CD4-positive, alpha-beta T cell (primary cell): ENCODE measurements at regions not wholly inside any gene's neighbourhood (a gene's known extent, or its start where the extent isn't known, plus 50 kb on each side); places are given as distances from the start of the nearest gene placed in this dataset.

ENCODE experiments used
- ATAC-seq: fragments of 200-7000 bp; cut with Tn5 transposase; one replicate; pipeline ENCODE4 v1.10.0; 2022; ENCODE audit warnings: mild to moderate bottlenecking; ENCODE audit not compliant: poor library complexity
- CTCF ChIA-PET: fragments of 350-600 bp; sonication (Branson Sonifier 250); formaldehyde crosslinking; loops from one replicate; lab custom pipeline; 2021; ENCODE audit warnings: antibody characterized with exemption, inconsistent platforms; lab: Charles Lee
- POLR2A ChIA-PET: fragments of 350-600 bp; sonication (Branson Sonifier 250); formaldehyde crosslinking; loops from one replicate; lab custom pipeline; 2021; ENCODE audit warnings: antibody characterized with exemption, inconsistent platforms; lab: Charles Lee
- DNase-seq, 14 experiments: peaks; one replicate each; pipeline ENCODE4 v3.0.0-alpha.2; 2013 to 2020; ENCODE audit warnings: mixed read lengths in 2 of 14
- H3K27ac ChIP-seq, 2 donors: one replicate each; pipeline versions ENCODE4 v1.5.1 to v1.7.0; 2013; ENCODE audit warnings: low read length in 2 of 2, low read depth in 1 of 2, mild to moderate bottlenecking in 1 of 2
- H3K27me3 ChIP-seq, 2 experiments: 1 replicate in 1 of 2; 2 replicates in 1 of 2; pipeline versions ENCODE4 v1.6.1 to v1.7.0; 2013; ENCODE audit warnings: low read length in 2 of 2, control low read depth in 1 of 2, mild to moderate bottlenecking in 1 of 2, moderate library complexity in 1 of 2; ENCODE audit not compliant: insufficient read depth in 2 of 2, control insufficient read depth in 1 of 2
- H3K36me3 ChIP-seq: one replicate; pipeline ENCODE4 v1.6.1; 2013; ENCODE audit warnings: low read length, control low read depth; ENCODE audit not compliant: insufficient read depth
- H3K4me1 ChIP-seq: one replicate; pipeline ENCODE4 v1.6.1; 2013; ENCODE audit warnings: low read length, control low read depth; ENCODE audit not compliant: insufficient read depth
- H3K4me3 ChIP-seq: one replicate; pipeline ENCODE4 v1.5.1; 2013; ENCODE audit warnings: mild to moderate bottlenecking, low read length, moderate library complexity
- H3K9me3 ChIP-seq, 2 experiments: 1 replicate in 1 of 2; 2 replicates in 1 of 2; pipeline versions ENCODE4 v1.6.1 to v1.7.0; 2013; ENCODE audit warnings: low read length in 2 of 2, mild to moderate bottlenecking in 2 of 2, control low read depth in 1 of 2, moderate library complexity in 1 of 2; ENCODE audit not compliant: control insufficient read depth in 1 of 2, insufficient read depth in 1 of 2
- H3K27ac Mint-ChIP-seq: one replicate; pipeline ENCODE4 v1.8.0; 2020; ENCODE audit warnings: mixed read lengths
- H3K27me3 Mint-ChIP-seq: one replicate; pipeline ENCODE4 v1.8.0; 2021; ENCODE audit warnings: mixed read lengths
- H3K36me3 Mint-ChIP-seq: one replicate; pipeline ENCODE4 v1.8.0; 2021; ENCODE audit warnings: low read depth, mixed read lengths
- H3K4me1 Mint-ChIP-seq: one replicate; pipeline ENCODE4 v1.8.0; 2021; ENCODE audit warnings: low read depth, mixed read lengths
- H3K4me3 Mint-ChIP-seq: one replicate; pipeline ENCODE4 v1.8.0; 2020; ENCODE audit warnings: mild to moderate bottlenecking, mixed read lengths
- H3K9me3 Mint-ChIP-seq: one replicate; pipeline ENCODE4 v1.8.0; 2020; ENCODE audit warnings: mixed read lengths
- intact Hi-C, 2 experiments: fragments of 100-400 bp; cut with DNase I in 1 of 2; cut with micrococcal nuclease in 1 of 2; formaldehyde crosslinking; loops; one replicate each; pipeline versions ENCODE4 v1.15.1 to v1.9.0; 2023 to 2025; cut with DNase I, micrococcal nuclease
- TF ChIP-seq, protein P1 (sequence below): fragments of 200-600 bp; IDR thresholded peaks from one replicate; pipeline ENCODE4 v1.8.0; 2022; ENCODE audit warnings: antibody characterized with exemption, mild to moderate bottlenecking

DNA sequence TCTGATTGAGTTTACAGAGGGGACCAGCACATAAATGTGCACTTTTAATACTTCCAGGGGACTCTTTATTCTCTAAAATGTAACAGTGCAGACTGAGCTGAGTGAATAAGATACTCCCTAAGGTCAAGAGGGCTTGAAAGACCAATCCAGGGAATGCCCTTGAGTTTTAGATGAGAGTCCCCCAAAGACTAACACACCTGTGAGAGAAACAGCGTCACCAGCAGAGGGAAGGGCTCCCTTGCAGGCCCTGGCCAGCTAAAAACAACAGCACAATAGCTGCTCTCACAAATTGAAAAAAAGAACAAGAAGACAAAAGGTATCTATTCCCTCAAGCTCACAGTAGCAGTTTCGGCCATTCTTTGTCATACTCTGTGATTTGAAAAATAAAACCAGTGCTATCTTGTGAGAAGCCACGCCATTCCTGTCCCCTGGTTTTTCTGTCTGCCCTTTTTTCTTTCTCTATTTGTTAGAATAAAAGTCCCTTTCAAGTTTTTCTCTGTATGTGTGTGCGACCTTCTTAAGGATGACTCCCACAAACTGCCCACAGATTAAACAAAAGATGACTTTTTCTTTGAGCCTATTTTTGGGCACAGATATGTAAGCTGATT lies 230.4 kb upstream of the BMPER start:
- no peak overlapping the region for H3K27ac Mint-ChIP-seq
- H3K4me3 ChIP-seq: no peak overlapping the region
- no peaks in the 10 kb centered on the region for H3K27me3 Mint-ChIP-seq
- H3K4me3 Mint-ChIP-seq: no peak overlapping the region
- H3K9me3 ChIP-seq: peaks cover 0 to 10% of the 10 kb centered on the region in 2 experiments
- ATAC-seq (no peak), DNase-seq (no peak)
- H3K4me1 Mint-ChIP-seq: no peaks in the 10 kb centered on the region
- peaks cover 6% of the 10 kb centered on the region for H3K9me3 Mint-ChIP-seq
- no peaks in the 10 kb centered on the region for H3K27me3 ChIP-seq
- POLR2A ChIA-PET: no interaction called here
- H3K4me1 ChIP-seq: no peaks in the 10 kb centered on the region
- TF ChIP-seq, protein P1, sequence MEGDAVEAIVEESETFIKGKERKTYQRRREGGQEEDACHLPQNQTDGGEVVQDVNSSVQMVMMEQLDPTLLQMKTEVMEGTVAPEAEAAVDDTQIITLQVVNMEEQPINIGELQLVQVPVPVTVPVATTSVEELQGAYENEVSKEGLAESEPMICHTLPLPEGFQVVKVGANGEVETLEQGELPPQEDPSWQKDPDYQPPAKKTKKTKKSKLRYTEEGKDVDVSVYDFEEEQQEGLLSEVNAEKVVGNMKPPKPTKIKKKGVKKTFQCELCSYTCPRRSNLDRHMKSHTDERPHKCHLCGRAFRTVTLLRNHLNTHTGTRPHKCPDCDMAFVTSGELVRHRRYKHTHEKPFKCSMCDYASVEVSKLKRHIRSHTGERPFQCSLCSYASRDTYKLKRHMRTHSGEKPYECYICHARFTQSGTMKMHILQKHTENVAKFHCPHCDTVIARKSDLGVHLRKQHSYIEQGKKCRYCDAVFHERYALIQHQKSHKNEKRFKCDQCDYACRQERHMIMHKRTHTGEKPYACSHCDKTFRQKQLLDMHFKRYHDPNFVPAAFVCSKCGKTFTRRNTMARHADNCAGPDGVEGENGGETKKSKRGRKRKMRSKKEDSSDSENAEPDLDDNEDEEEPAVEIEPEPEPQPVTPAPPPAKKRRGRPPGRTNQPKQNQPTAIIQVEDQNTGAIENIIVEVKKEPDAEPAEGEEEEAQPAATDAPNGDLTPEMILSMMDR: no peak
- H3K36me3 Mint-ChIP-seq: peaks cover 16% of the 10 kb centered on the region
- CTCF ChIA-PET: no interaction called here
- H3K36me3 ChIP-seq: no peaks in the 10 kb centered on the region
- H3K27ac ChIP-seq: no peak overlapping the region
- intact Hi-C loops: no loop called here

DNA sequence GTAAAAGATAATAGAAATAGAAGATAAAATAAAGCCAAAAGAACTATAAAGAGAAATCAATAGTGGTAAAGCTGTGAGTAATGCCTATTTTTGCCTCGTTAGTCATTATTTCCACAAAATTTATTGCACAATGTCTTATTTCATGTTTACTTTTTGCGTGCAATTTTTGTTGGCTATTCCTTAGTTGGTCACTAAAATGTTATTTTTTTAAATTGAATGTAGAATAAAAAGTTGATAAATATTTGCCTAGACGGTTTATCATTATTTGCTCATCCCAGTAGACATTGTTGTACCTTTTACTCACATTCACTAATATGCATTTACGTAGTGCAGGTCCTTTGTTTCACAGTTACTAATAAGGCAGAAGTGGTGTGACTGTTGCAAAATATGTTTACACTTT lies 227.8 kb upstream of the BMPER start:
- H3K4me1 ChIP-seq: no peaks in the 10 kb centered on the region
- no peaks in the 10 kb centered on the region for H3K27me3 Mint-ChIP-seq
- POLR2A ChIA-PET: no interaction called here
- no peaks in the 10 kb centered on the region for H3K4me1 Mint-ChIP-seq
- H3K9me3 ChIP-seq: peaks cover 0 to 10% of the 10 kb centered on the region in 2 experiments
- no peak overlapping the region for H3K4me3 ChIP-seq
- no peak overlapping the region for H3K4me3 Mint-ChIP-seq
- intact Hi-C loops: no loop called here
- no peak overlapping the region for H3K27ac Mint-ChIP-seq
- CTCF ChIA-PET: no interaction called here
- peaks cover 30% of the 10 kb centered on the region for H3K36me3 Mint-ChIP-seq
- H3K27ac ChIP-seq: no peak overlapping the region
- no peaks in the 10 kb centered on the region for H3K27me3 ChIP-seq
- H3K36me3 ChIP-seq: no peaks in the 10 kb centered on the region
- TF ChIP-seq, protein P1: no peak
- ATAC-seq (no peak), DNase-seq (no peak)
- H3K9me3 Mint-ChIP-seq: peaks cover 6% of the 10 kb centered on the region

DNA sequence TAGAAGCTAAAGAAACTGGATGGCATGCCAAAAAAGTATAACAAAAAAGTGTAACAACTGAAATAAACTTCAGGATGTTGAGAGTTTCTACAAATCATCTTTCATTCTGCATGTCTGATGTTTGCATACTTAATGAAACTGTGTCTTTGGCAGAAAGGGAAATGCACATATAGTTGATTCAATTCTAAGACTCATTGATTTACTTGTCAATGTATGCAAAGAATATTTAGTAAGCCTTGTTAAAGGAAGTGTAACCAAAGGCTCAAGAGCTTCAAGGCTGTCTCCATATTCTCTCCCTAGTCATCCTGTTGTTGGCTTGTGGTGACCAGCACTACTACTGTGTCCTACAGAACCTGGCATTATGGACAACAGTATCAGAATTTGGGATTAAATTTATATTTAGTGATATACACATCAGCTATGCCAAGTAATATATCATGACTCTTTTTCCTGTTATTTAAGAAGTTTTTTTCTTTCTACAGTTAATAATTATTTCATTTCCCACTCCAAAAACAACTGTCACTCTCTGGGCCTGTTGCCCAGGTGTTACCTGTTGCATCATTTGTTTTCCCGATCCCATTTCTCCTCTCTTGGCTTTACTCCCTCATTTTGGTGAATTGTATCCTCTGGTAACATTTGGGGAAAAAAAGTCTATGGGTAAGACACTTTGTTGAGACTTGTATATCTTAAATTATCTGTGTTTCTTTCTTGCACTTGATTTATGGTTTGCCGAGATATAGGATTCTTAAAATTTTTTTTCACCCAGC lies 226.6 kb upstream of the BMPER start:
- no peaks in the 10 kb centered on the region for H3K36me3 ChIP-seq
- H3K4me1 ChIP-seq: no peaks in the 10 kb centered on the region
- TF ChIP-seq, protein P1: no peak
- no peaks in the 10 kb centered on the region for H3K4me1 Mint-ChIP-seq
- DNase-seq (no peak), ATAC-seq (no peak)
- no peak overlapping the region for H3K4me3 Mint-ChIP-seq
- ChIA-PET CTCF (no interaction called here), POLR2A (no interaction called here)
- intact Hi-C loops: no loop called here
- H3K4me3 ChIP-seq: no peak overlapping the region
- peaks cover 30% of the 10 kb centered on the region for H3K36me3 Mint-ChIP-seq
- H3K27me3 Mint-ChIP-seq: no peaks in the 10 kb centered on the region
- H3K27ac Mint-ChIP-seq: no peak overlapping the region
- H3K27me3 ChIP-seq: no peaks in the 10 kb centered on the region
- no peak overlapping the region for H3K27ac ChIP-seq
- H3K9me3 ChIP-seq: peaks cover 0 to 10% of the 10 kb centered on the region in 2 experiments
- H3K9me3 Mint-ChIP-seq: peaks cover 6% of the 10 kb centered on the region
